GM12873 (cell line): ENCODE measurements at regions not wholly inside any gene's neighbourhood (a gene's known extent, or its start where the extent isn't known, plus 50 kb on each side); places are given as distances from the start of the nearest gene placed in this dataset.

Experiments used
- CTCF ChIP-seq: IDR thresholded peaks from 2 replicates; pipeline ENCODE4 v1.5.1; 2012; ENCODE audit warnings: low read depth, mild to moderate bottlenecking, moderate library complexity, low read length, control low read depth; ENCODE audit not compliant: insufficient read depth; ENCODE audit errors: missing control alignments

- TF ChIP-seq CTCF: no peak
Observed at GRCh38 chr1:231099311-231099710, 59.3 kb upstream of the FAM89A start.

- TF ChIP-seq CTCF: no peak
Observed at GRCh38 chr1:231095595-231095994, 55.5 kb upstream of the FAM89A start.

- TF ChIP-seq CTCF: no peak
Observed at GRCh38 chr1:231094421-231094820, 54.4 kb upstream of the FAM89A start.

- no peak for TF ChIP-seq CTCF
Observed at GRCh38 chr1:231093156-231093922, 53.3 kb upstream of the FAM89A start.

- no peak for TF ChIP-seq CTCF
Observed at GRCh38 chr1:231092380-231092779, 52.3 kb upstream of the FAM89A start.

GRCh38 chr1:231091831-231092301 lies 51.8 kb upstream of the FAM89A start:
- TF ChIP-seq CTCF: peak; percentile 88

- no peak for TF ChIP-seq CTCF
Observed at GRCh38 chr1:231091415-231091814, 51.4 kb upstream of the FAM89A start.
